ENCODE measurements at regions not wholly inside any gene's neighbourhood (a gene's known extent, or its start where the extent isn't known, plus 50 kb on each side); places are given as distances from the start of the nearest gene placed in this dataset.

DNA sequence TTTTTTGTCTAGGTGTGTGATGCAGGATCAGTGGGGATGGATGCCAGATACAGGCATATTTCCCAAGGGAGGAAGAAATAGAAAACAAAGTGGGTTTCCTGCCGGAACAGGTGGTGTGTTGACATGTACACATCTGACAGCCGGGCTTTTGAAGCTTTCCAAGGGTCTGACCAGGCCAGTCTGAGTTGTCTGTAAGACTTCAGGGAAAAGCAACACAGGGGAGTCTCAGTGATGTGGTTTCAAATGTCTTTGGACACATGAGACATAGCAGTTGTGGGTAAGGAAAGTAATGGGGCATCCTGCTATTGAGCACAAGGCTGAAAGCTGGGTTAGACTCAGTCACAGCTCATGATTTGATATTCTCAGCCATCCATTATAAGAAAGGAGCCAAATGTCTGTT lies 274.9 kb downstream of the PIK3R1 start:
- Mint-ChIP-seq H3K9me3 (peaks cover 11% of the 10 kb centered on the region), H3K36me3 (no peaks in the 10 kb centered on the region), H3K27ac (no peak overlapping the region), H3K4me1 (no peaks in the 10 kb centered on the region), H3K27me3 (ENCODE audit: insufficient read depth, low read depth) (no peaks in the 10 kb centered on the region), H3K4me3 (no peak overlapping the region)
- no peak for DNase-seq (ENCODE audit: low spot score)
- Histone ChIP-seq H3K79me2 (ENCODE audit: low read depth) (no peaks in the 10 kb centered on the region), H3K4me3 (no peak overlapping the region), H3K9ac (no peak overlapping the region), H3K4me2 (no peak overlapping the region), H2AFZ (replicated peaks) (no peak overlapping the region), H3F3A (ENCODE audit: low read depth) (no peaks in the 10 kb centered on the region), H3K27ac (no peak overlapping the region), H4K20me1 (ENCODE audit: low read depth) (no peaks in the 10 kb centered on the region), H3K4me1 (no peaks in the 10 kb centered on the region), H3K36me3 (no peaks in the 10 kb centered on the region), H3K27me3 (no peaks in the 10 kb centered on the region), H3K9me3 (ENCODE audit: low read depth) (peaks cover 9% of the 10 kb centered on the region)
- TF ChIP-seq CTCF (IDR thresholded peaks at IDR 0.05) (no peak), EZH2phosphoT487 (IDR thresholded peaks at IDR 0.05) (no peak), EZH2 (IDR thresholded peaks at IDR 0.05) (no peak)

DNA sequence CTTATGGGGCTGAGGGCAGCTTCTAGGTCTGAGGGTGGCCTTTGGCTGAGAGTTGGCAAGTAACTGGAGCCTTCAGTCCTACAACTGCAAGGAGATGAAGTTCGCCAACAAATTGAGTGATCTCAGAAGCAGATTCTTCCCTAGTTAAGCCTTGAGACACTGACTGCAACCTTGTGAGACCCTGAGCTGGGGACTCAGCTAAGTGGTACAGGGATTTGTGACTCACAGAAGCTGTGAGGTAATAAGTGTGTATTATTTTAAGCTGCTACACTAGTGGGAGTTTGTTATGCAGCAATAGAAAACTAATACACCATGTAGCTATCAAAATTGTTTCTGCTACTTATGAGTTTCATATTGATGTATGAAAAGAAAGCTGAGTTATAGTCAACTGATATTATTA lies 279.2 kb downstream of the PIK3R1 start:
- no peaks in the 10 kb centered on the region for H3K4me1 Mint-ChIP-seq
- H3K36me3 Mint-ChIP-seq: peaks cover 8% of the 10 kb centered on the region
- Histone ChIP-seq H3F3A (ENCODE audit: low read depth) (no peaks in the 10 kb centered on the region), H3K27ac (no peak overlapping the region), H3K9ac (no peak overlapping the region), H4K20me1 (ENCODE audit: low read depth) (no peaks in the 10 kb centered on the region), H3K4me2 (no peak overlapping the region), H2AFZ (replicated peaks) (no peak overlapping the region), H3K36me3 (no peaks in the 10 kb centered on the region), H3K9me3 (ENCODE audit: low read depth) (no peaks in the 10 kb centered on the region), H3K27me3 (no peaks in the 10 kb centered on the region), H3K79me2 (ENCODE audit: low read depth) (no peaks in the 10 kb centered on the region), H3K4me1 (no peaks in the 10 kb centered on the region), H3K4me3 (no peak overlapping the region)
- H3K9me3 Mint-ChIP-seq: peaks cover 33% of the 10 kb centered on the region
- H3K27ac Mint-ChIP-seq: no peak overlapping the region
- no peak overlapping the region for H3K4me3 Mint-ChIP-seq
- no peak for TF ChIP-seq EZH2 (IDR thresholded peaks at IDR 0.05)
- TF ChIP-seq CTCF (IDR thresholded peaks at IDR 0.05): no peak
- no peak for TF ChIP-seq EZH2phosphoT487 (IDR thresholded peaks at IDR 0.05)
- peaks cover 6% of the 10 kb centered on the region for H3K27me3 Mint-ChIP-seq (ENCODE audit: insufficient read depth, low read depth)
- no peak for DNase-seq (ENCODE audit: low spot score)

- Histone ChIP-seq H3K4me2 (no peak overlapping the region), H3K9me3 (ENCODE audit: low read depth) (no peaks in the 10 kb centered on the region), H3K9ac (no peak overlapping the region), H3K79me2 (ENCODE audit: low read depth) (no peaks in the 10 kb centered on the region), H3K4me3 (no peak overlapping the region), H3F3A (ENCODE audit: low read depth) (no peaks in the 10 kb centered on the region), H3K36me3 (no peaks in the 10 kb centered on the region), H3K4me1 (no peaks in the 10 kb centered on the region), H2AFZ (replicated peaks) (no peak overlapping the region), H4K20me1 (ENCODE audit: low read depth) (no peaks in the 10 kb centered on the region), H3K27ac (no peak overlapping the region), H3K27me3 (no peaks in the 10 kb centered on the region)
- H3K36me3 Mint-ChIP-seq: peaks cover 12% of the 10 kb centered on the region
- TF ChIP-seq CTCF (IDR thresholded peaks at IDR 0.05): no peak
- TF ChIP-seq EZH2phosphoT487 (IDR thresholded peaks at IDR 0.05): no peak
- no peak for TF ChIP-seq EZH2 (IDR thresholded peaks at IDR 0.05)
- peaks cover 40% of the 10 kb centered on the region for H3K9me3 Mint-ChIP-seq
- DNase-seq (ENCODE audit: low spot score): no peak
- H3K27ac Mint-ChIP-seq: no peak overlapping the region
- H3K4me3 Mint-ChIP-seq: no peak overlapping the region
- peaks cover 6% of the 10 kb centered on the region for H3K27me3 Mint-ChIP-seq (ENCODE audit: insufficient read depth, low read depth)
- H3K4me1 Mint-ChIP-seq: peaks cover 5% of the 10 kb centered on the region
Observed at GRCh38 chr5:68499987-68500386, 284.4 kb downstream of the PIK3R1 start.

All from neural progenitor cell (in vitro differentiated cells).